MM.1S (cell line): ENCODE measurements at regions not wholly inside any gene's neighbourhood (a gene's known extent, or its start where the extent isn't known, plus 50 kb on each side); places are given as distances from the start of the nearest gene placed in this dataset.

Experiments
- DNase-seq: peaks from one replicate; pipeline ENCODE4 v3.0.0-alpha.2; 2015
- H2AFZ ChIP-seq: fragments of 300-600 bp; sonication (generic); 2 replicates; pipeline ENCODE4 v1.6.0; 2016; ENCODE audit warnings: antibody characterized with exemption, low read length
- H3F3A ChIP-seq: fragments of 300-600 bp; sonication (generic); 2 replicates; pipeline ENCODE4 v1.6.1; 2016; ENCODE audit warnings: mild to moderate bottlenecking, antibody characterized with exemption, low read length, moderate library complexity, mixed read lengths; ENCODE audit not compliant: insufficient read depth
- H3K27ac ChIP-seq: fragments of 300-600 bp; sonication (generic); 2 replicates; pipeline ENCODE4 v1.5.1; 2016; ENCODE audit warnings: mild to moderate bottlenecking, low read length
- H3K27me3 ChIP-seq: fragments of 300-600 bp; sonication (generic); replicated peaks from 2 replicates; pipeline ENCODE4 v1.6.0; 2016; ENCODE audit warnings: low read length; ENCODE audit not compliant: insufficient read depth
- H3K36me3 ChIP-seq: fragments of 300-600 bp; sonication (generic); replicated peaks from 2 replicates; pipeline ENCODE4 v1.6.1; 2016; ENCODE audit warnings: mild to moderate bottlenecking, low read length, mixed read lengths; ENCODE audit not compliant: insufficient read depth
- H3K4me1 ChIP-seq: fragments of 300-600 bp; sonication (generic); 2 replicates; pipeline ENCODE4 v1.6.1; 2016; ENCODE audit warnings: low read length, mixed read lengths
- H3K4me2 ChIP-seq: fragments of 300-600 bp; sonication (generic); 2 replicates; pipeline ENCODE4 v1.6.0; 2016; ENCODE audit warnings: low read depth, low read length
- H3K4me3 ChIP-seq: fragments of 300-600 bp; sonication (generic); 2 replicates; pipeline ENCODE4 v1.5.1; 2016; ENCODE audit warnings: low read length, mixed read lengths
- H3K79me2 ChIP-seq: fragments of 300-600 bp; sonication (generic); 2 replicates; pipeline ENCODE4 v1.6.1; 2016; ENCODE audit warnings: mixed run types, low read length, mixed read lengths
- H3K9ac ChIP-seq: fragments of 300-600 bp; sonication (generic); 2 replicates; pipeline ENCODE4 v1.6.1; 2016; ENCODE audit warnings: low read length, mixed read lengths
- H3K9me2 ChIP-seq: fragments of 300-600 bp; sonication (generic); replicated peaks from 2 replicates; pipeline ENCODE4 v1.6.1; 2016; ENCODE audit warnings: mild to moderate bottlenecking, low read length, mixed read lengths; ENCODE audit not compliant: insufficient read depth
- H3K9me3 ChIP-seq: fragments of 300-600 bp; sonication (generic); replicated peaks from 2 replicates; pipeline ENCODE4 v1.6.1; 2016; ENCODE audit warnings: mild to moderate bottlenecking, low read length, mixed read lengths; ENCODE audit not compliant: insufficient read depth
- H4K20me1 ChIP-seq: fragments of 300-600 bp; sonication (generic); 2 replicates; pipeline ENCODE4 v1.6.1; 2016; ENCODE audit warnings: mild to moderate bottlenecking, low read length, moderate library complexity, mixed read lengths; ENCODE audit not compliant: insufficient read depth
- CTCF ChIP-seq: fragments of 300-600 bp; sonication (generic); IDR thresholded peaks from 2 replicates; pipeline ENCODE4 v1.5.1; 2016; ENCODE audit warnings: antibody characterized with exemption, low read length, mixed read lengths
- EZH2 ChIP-seq: fragments of 300-600 bp; sonication (generic); optimal IDR thresholded peaks from 2 replicates; pipeline ENCODE3; 2017; ENCODE audit warnings: low read depth, mild to moderate bottlenecking, antibody characterized with exemption, low read length, mixed read lengths
- EZH2phosphoT487 ChIP-seq: fragments of 300-600 bp; sonication (generic); IDR thresholded peaks from 2 replicates; pipeline ENCODE4 v1.6.1; 2018; ENCODE audit warnings: antibody characterized with exemption, low read length

- H2AFZ ChIP-seq = no peak overlapping the region
- no peaks in the 10 kb centered on the region for H3F3A ChIP-seq
- H3K4me2 ChIP-seq = no peak overlapping the region
- H3K9me3 ChIP-seq = no peaks in the 10 kb centered on the region
- H3K27me3 ChIP-seq = no peaks in the 10 kb centered on the region
- no peaks in the 10 kb centered on the region for H3K4me1 ChIP-seq
- no peaks in the 10 kb centered on the region for H3K36me3 ChIP-seq
- H3K79me2 ChIP-seq = no peaks in the 10 kb centered on the region
- TF ChIP-seq EZH2phosphoT487 (no peak), CTCF (no peak), EZH2 (no peak)
- H3K9me2 ChIP-seq = no peaks in the 10 kb centered on the region
- no peak overlapping the region for H3K27ac ChIP-seq
- H4K20me1 ChIP-seq = no peaks in the 10 kb centered on the region
- no peak overlapping the region for H3K9ac ChIP-seq
- no peak for DNase-seq
- H3K4me3 ChIP-seq = no peak overlapping the region
Measured at GRCh38 chr6:74167511-74167910, 471.5 kb downstream of the CD109 start.

DNA sequence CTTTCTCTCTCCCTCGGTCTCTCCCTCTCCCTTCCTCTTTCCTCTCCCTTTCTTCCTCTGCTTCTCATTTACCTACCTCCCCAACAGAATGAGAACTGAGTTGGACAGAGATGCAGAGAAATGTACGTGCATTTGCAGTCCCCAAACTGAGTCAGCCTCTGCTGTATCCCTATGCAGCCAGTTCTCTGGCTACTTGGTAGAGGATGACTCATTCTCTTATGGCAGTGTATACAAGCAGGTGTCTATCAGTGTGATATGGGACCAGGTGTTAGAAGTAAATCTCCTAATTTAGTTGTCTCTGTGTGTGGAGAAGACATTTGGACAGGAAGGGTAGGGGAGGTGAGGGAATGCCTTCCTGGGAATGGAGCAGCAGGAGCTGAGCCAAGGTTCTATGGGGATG, 470.8 kb downstream of the CD109 start:
- Histone ChIP-seq H2AFZ (no peak overlapping the region), H3K27me3 (no peaks in the 10 kb centered on the region), H3K4me1 (no peaks in the 10 kb centered on the region), H3F3A (no peaks in the 10 kb centered on the region), H4K20me1 (no peaks in the 10 kb centered on the region), H3K9me2 (no peaks in the 10 kb centered on the region), H3K9ac (no peak overlapping the region), H3K4me3 (no peak overlapping the region), H3K79me2 (no peaks in the 10 kb centered on the region), H3K9me3 (no peaks in the 10 kb centered on the region), H3K4me2 (no peak overlapping the region), H3K27ac (no peak overlapping the region), H3K36me3 (no peaks in the 10 kb centered on the region)
- no peak for DNase-seq
- TF ChIP-seq CTCF = no peak
- no peak for TF ChIP-seq EZH2
- no peak for TF ChIP-seq EZH2phosphoT487

DNA sequence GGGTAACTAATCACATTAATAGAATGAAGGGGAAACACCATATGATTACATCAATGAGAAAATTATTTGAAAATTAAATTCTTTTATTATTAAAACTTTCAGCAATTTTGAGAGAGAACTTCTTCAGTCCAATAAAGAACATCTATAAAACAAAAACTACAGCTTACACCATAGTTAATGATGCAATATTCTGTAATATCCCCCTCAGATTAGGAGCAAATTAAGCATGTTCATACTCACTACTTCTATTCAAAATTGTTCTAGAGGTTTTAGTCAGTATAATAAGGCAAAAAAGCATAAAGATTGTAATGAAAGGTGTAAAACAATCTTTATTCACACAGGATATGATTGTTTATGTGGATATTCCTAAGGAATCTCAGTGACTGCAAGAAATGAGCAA, 465.4 kb downstream of the CD109 start:
- H3K27ac ChIP-seq = no peak overlapping the region

More for the DNA sequence above, 465.4 kb downstream of the CD109 start:
- Histone ChIP-seq H4K20me1 (no peaks in the 10 kb centered on the region), H3K79me2 (no peaks in the 10 kb centered on the region), H3K4me3 (no peak overlapping the region), H3K36me3 (no peaks in the 10 kb centered on the region), H3K9ac (no peak overlapping the region), H3K4me1 (no peaks in the 10 kb centered on the region), H2AFZ (no peak overlapping the region), H3F3A (no peaks in the 10 kb centered on the region), H3K9me3 (no peaks in the 10 kb centered on the region), H3K27me3 (no peaks in the 10 kb centered on the region), H3K9me2 (no peaks in the 10 kb centered on the region), H3K4me2 (no peak overlapping the region)
- TF ChIP-seq EZH2phosphoT487 = no peak
- TF ChIP-seq EZH2 = no peak
- TF ChIP-seq CTCF = no peak
- no peak for DNase-seq
